Pancreas (tissue), 10 donors: ENCODE measurements at regions not wholly inside any gene's neighbourhood (a gene's known extent, or its start where the extent isn't known, plus 50 kb on each side); places are given as distances from the start of the nearest gene placed in this dataset.
A peak's percentile ranks its signal among the peaks of the same experiment; 100 is the strongest.

Experiments
- ATAC-seq, 4 donors: fragments of 200-7000 bp; cut with Tn5 transposase; one replicate each; pipeline versions ENCODE4 v1.8.0 to v1.9.1; 2020; ENCODE audit warnings: mild to moderate bottlenecking in 4 of 4, moderate library complexity in 4 of 4
- DNase-seq, 6 donors: peaks; one replicate each; pipeline ENCODE4 v3.0.0-alpha.2; 2020
- FAIRE-seq: peaks from 2 replicates; lab custom pipeline; 2012; peaks lifted over from hg19 to GRCh38; lab: Jason Lieb, UNC
- H3K27ac ChIP-seq, 4 donors: fragments of 200-600 bp; sonication (generic); 1 replicate in 3 of 4; 2 replicates in 1 of 4; pipeline versions ENCODE4 v1.5.0 to v1.8.0; 2020
- H3K27me3 ChIP-seq, 4 donors: fragments of 200-600 bp; one replicate each; pipeline ENCODE4 v1.8.0; 2021
- H3K36me3 ChIP-seq, 3 donors: fragments of 200-600 bp; sonication (generic) in 1 of 3; one replicate each; pipeline versions ENCODE4 v1.5.0 to v1.8.0; 2020 to 2021
- H3K4me1 ChIP-seq, 3 donors: fragments of 200-600 bp; one replicate each; pipeline ENCODE4 v1.8.0; 2021
- H3K4me3 ChIP-seq, 4 donors: fragments of 200-600 bp; sonication (generic) in 2 of 4; one replicate each; pipeline versions ENCODE4 v1.5.0 to v1.8.0; 2020 to 2021
- H3K9me3 ChIP-seq, 4 donors: fragments of 200-600 bp; one replicate each; pipeline ENCODE4 v1.8.0; 2021
- WGBS, 2 donors: extraction: QIAGEN DNeasy Blood & Tissue Kit; methylation state at CpG; one replicate each; pipeline ENCODE4 v1.1.7; 2013; 5-methylcytosine and 5-hydroxymethylcytosine counted together
- intact Hi-C, 3 donors: fragments of 100-400 bp; cut with DNase I; formaldehyde crosslinking; loops; one replicate each; pipeline versions ENCODE4 v1.11.1 to v1.14.2; 2022
- TF ChIP-seq, protein P1 (sequence below), 4 donors: fragments of 200-600 bp; sonication (generic) in 3 of 4; IDR thresholded peaks; one replicate each; pipeline versions ENCODE4 v1.5.0 to v1.8.0; 2021; ENCODE audit warnings: antibody characterized with exemption in 4 of 4
- donor health status: healthy with polysubstance abuse.
- donor health status: DM: no; HTN: no; CAD: no; lungs with moderate emphysema.
- donor health status: DM: no; HTN: no; CAD: no.
- donor health status: control.
- donor health status: control.
- donor health status: Bipolar disorder and iron deficiency.
- donor health status: DM: yes; HTN: yes; CAD: no.
- donor health status: DM: no; HTN: no; CAD: no.
- donor health status: DM: no; HTN: no; CAD: no.
- donor health status: DM: yes; HTN: yes; CAD: no.

DNA sequence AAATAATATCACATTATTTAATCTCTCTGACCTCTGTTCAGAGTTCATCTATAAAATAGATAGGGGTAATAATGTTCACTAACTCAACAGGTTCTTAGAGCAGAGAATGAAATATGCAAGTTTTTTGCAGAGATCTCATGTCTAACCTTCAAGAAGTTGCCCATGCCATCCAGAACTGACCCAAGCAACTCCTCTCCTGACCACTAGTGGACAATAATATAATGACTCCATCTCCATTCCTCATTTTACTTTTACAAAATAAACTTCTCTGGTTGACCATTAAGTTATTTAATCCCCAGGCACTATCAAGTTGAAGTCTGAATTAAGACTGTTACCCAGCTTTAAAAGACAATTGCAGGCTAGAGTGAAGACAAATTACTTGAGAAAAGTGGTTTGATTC lies 382.6 kb downstream of the KCNA4 start:
- TF ChIP-seq, protein P1, sequence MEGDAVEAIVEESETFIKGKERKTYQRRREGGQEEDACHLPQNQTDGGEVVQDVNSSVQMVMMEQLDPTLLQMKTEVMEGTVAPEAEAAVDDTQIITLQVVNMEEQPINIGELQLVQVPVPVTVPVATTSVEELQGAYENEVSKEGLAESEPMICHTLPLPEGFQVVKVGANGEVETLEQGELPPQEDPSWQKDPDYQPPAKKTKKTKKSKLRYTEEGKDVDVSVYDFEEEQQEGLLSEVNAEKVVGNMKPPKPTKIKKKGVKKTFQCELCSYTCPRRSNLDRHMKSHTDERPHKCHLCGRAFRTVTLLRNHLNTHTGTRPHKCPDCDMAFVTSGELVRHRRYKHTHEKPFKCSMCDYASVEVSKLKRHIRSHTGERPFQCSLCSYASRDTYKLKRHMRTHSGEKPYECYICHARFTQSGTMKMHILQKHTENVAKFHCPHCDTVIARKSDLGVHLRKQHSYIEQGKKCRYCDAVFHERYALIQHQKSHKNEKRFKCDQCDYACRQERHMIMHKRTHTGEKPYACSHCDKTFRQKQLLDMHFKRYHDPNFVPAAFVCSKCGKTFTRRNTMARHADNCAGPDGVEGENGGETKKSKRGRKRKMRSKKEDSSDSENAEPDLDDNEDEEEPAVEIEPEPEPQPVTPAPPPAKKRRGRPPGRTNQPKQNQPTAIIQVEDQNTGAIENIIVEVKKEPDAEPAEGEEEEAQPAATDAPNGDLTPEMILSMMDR (IDR thresholded peaks at IDR 0.05), result peak in 1 of 4 donors; percentile 7

DNA sequence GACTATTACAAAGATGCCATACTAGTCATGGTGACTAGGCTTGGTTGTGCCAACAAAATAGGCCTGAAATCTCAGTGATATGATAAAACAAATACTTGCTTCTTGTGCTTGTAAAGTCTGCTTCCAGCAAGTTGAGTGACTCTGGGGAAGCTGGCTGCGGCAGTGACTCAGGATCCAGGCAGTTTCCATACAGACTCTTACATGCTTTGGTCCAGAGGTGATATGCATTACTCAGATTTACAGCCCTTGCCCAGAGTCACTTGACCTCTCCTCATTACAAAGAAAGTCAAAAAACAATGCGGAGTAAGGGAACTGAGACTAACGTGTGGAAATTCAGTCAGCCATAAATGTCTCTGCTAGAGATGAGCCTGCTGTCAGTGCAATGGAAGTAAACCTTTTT lies 387.5 kb downstream of the KCNA4 start:
- no peaks in the 10 kb centered on the region for H3K9me3 ChIP-seq
- ATAC-seq (no peak), FAIRE-seq (no peak), DNase-seq (no peak)
- no peaks in the 10 kb centered on the region for H3K36me3 ChIP-seq
- TF ChIP-seq, protein P1 (IDR thresholded peaks at IDR 0.05), result no peak
- H3K27ac ChIP-seq, result no peak overlapping the region
- no peaks in the 10 kb centered on the region for H3K4me1 ChIP-seq
- 85 to 93% methylated on average over 3 of the region's 3 CpGs for WGBS, 2 donors
- H3K4me3 ChIP-seq, result no peak overlapping the region
- intact Hi-C loops, result no loop called here
- no peaks in the 10 kb centered on the region for H3K27me3 ChIP-seq

More for the DNA sequence above, 382.6 kb downstream of the KCNA4 start:
- no peaks in the 10 kb centered on the region for H3K4me1 ChIP-seq
- no peak overlapping the region for H3K27ac ChIP-seq
- H3K36me3 ChIP-seq, result no peaks in the 10 kb centered on the region
- intact Hi-C loops, result no loop called here
- DNase-seq, result no peak
- H3K9me3 ChIP-seq, result no peaks in the 10 kb centered on the region
- no peak for ATAC-seq
- no peaks in the 10 kb centered on the region for H3K27me3 ChIP-seq
- H3K4me3 ChIP-seq, result no peak overlapping the region
- FAIRE-seq, result no peak

DNA sequence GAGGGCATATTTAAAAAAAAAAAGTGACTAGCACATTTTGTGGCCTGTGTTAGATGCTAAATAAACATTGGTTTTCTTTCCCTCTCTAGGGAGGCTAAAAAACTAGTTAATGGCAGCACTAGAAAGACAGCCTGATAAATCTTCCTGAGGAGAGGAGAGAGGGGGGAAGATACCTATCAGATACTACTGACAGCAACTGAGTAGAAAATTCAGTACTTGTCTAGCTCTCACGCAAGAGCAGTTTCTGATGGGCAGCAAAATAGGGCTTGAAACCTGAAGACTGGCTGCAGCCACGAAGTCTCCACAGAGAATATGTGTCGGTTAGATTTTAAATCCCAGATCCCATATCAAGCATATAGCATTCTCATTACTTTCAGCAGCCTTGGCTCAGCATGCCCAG lies 388.2 kb downstream of the KCNA4 start:
- ATAC-seq (no peak), FAIRE-seq (no peak), DNase-seq (no peak)
- TF ChIP-seq, protein P1 (IDR thresholded peaks at IDR 0.05), result no peak
- Histone ChIP-seq H3K36me3 (no peaks in the 10 kb centered on the region), H3K4me3 (no peak overlapping the region), H3K4me1 (no peaks in the 10 kb centered on the region), H3K27ac (no peak overlapping the region), H3K9me3 (no peaks in the 10 kb centered on the region), H3K27me3 (no peaks in the 10 kb centered on the region)
- 76 to 77% methylated on average over 3 of the region's 3 CpGs for WGBS, 2 donors
- intact Hi-C loops, result no loop called here

DNA sequence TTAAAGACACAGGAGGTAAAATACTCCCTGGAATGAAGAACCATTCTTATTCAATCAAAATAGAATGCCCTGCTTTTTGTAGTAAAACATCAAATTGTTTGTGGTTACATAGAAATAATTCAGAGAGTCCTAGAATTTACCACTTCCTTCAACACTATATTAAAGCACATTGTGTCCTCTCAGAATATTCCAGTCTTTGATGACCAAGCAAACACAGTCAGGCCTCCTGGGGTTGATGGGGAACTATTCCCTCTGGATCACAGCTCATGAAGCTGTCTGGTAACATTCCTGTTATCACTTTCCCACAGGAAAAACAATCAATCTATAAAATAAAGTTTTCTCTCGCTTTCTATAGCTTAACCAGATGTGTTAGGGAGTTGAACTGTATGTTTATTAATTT lies 389.3 kb downstream of the KCNA4 start:
- no peak for DNase-seq
- ATAC-seq, result no peak
- WGBS, 2 donors, result 63 to 65% methylated on average over 1 of the region's 1 CpG
- Histone ChIP-seq H3K27me3 (no peaks in the 10 kb centered on the region), H3K4me1 (no peaks in the 10 kb centered on the region), H3K27ac (no peak overlapping the region), H3K4me3 (no peak overlapping the region), H3K36me3 (no peaks in the 10 kb centered on the region), H3K9me3 (no peaks in the 10 kb centered on the region)
- intact Hi-C loops, result no loop called here
- TF ChIP-seq, protein P1 (IDR thresholded peaks at IDR 0.05), result no peak
- no peak for FAIRE-seq

DNA sequence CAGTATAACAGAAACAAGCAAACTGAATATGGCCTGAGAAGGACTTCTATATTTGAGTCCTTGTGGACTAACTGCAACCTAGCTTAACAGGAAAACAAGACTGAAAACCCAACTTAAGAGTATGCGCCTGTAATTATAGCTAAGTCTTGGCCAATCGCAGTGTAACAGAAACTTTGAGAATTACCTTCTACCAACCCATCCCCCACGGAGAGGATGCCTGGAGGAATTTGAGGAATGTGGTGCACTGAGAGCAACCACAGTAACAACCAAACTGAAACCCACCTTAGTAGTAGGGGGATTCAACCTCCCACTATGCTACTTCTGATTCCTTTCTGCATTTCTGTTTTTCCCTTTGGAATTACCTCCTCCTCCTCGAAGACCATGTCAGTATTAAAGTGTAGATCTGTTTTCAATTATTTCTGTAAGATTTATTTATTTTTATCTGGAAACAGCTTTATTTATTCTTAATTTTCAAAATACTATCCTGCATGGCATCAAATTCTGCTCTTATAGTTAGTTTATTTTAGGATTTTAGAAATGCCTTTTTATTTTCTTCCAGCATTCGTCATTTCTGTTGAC lies 393.6 kb downstream of the KCNA4 start:
- Histone ChIP-seq H3K9me3 (no peaks in the 10 kb centered on the region), H3K4me1 (no peaks in the 10 kb centered on the region), H3K27me3 (no peaks in the 10 kb centered on the region), H3K36me3 (no peaks in the 10 kb centered on the region), H3K4me3 (no peak overlapping the region), H3K27ac (no peak overlapping the region)
- DNase-seq (no peak), FAIRE-seq (no peak), ATAC-seq (no peak)
- intact Hi-C loops, result no loop called here
- 51 to 56% methylated on average over 5 of the region's 5 CpGs for WGBS, 2 donors
- TF ChIP-seq, protein P1 (IDR thresholded peaks at IDR 0.05), result no peak
